NCI-H2227 treated with DMSO at 0.1 percent for 48 hours (cell line): ENCODE measurements at regions not wholly inside any gene's neighbourhood (a gene's known extent, or its start where the extent isn't known, plus 50 kb on each side); places are given as distances from the start of the nearest gene placed in this dataset.
A peak's percentile ranks its signal among the peaks of the same experiment; 100 is the strongest.
"Not testable (repeated sequence)": the region's sequence is repeated elsewhere in the genome, so short reads cannot be mapped to it uniquely, and the experiment has no call there.

Experiments
- DNase-seq: peaks from one replicate; lab custom pipeline; 2025; lab: John Stamatoyannopoulos, UW

DNA sequence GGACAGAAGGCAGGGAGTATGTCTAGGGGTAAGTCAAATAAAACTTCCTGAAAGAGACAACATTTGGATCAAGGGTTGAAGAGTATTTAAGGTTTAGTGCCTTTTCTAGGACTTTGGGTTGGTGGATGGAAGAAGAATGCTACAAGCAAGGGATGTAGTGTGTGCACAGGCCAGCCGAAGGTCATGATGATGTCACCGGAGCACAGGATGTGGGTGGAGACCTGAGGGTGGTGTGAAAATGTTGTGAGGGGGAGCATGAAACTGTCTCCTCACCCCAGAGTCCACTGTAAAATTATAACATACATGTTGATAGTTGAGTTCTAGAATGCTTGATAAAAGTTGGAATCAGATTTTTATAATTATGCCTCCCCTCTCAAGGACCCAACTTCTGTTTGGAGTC, 553.3 kb upstream of the SGCD start:
- DNase-seq: no peak

DNA sequence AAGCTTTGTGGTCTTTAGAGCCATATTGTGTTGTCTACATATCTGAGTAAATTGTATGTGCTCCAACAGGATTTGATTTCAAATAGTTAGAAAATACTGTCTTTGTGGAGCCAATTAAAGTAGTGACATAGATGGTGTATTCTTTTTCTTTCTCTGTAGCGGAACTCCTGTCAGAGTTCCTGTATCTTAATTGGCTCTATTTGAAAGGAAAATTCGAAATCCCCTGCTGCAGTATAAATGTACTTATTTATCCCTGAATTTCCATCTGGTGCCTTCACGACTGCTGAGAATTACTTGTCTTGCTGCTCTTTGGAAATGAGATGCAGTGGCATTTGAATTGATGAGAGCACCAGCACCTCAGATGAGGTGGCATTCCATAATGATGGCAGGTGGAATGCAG, 546.7 kb upstream of the SGCD start:
- DNase-seq: no peak

DNA sequence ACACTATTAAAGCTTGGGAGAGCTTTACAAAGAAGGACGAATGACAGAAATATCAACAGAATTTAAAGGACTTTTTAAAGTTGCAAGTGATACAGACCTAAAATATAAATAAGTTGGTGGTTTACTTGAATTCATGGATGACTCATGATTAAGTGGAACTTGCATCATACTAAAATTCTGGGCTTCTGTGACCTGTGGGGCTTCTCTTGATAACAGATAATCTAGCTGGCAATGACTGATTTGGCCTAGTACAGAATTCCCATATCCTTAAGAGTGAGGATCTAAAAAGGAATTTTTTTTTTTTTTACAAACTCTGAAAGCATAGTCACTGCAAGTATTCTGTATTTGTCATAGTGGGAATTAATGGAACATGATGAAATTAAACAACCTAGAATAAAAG, 543.7 kb upstream of the SGCD start:
- no peak for DNase-seq

DNA sequence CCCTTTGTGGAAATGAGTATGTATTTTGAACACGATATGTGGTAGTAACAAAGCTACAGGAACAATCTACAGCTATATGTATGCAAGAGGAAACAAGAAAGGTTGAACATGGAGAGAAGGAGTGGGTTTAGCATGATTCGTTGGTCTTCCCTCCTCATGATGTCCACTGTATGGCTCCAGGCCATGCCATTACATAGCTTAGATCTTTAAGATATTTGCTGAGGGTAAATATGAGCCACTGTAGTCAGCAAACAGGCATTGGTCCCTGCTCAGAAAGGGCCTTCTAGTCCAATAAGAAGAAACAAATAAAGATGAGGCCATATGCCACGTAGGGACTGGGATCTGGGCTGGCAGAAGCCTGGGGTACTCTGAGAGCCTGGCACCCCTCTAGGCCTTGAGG, 543.2 kb upstream of the SGCD start:
- DNase-seq: no peak

DNA sequence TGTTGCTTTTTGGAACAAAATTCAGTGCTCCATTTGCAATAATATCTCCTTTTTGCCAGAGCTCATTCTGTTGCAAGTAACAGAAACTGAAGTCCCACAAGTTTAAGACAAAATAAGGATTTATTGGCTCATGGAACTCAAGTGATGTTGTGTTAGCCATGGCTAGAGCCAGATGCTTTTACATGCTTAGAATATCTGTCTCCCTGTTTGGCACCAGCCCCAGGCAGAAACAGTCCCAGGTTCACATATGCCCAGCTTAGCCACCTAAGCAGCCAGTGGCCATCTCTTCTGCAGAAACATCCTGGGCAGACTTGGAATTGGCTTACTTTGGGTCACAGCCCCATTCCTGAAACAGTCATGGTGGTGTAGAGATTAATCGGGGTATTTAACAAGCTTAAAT, 540.9 kb upstream of the SGCD start:
- no peak for DNase-seq

DNA sequence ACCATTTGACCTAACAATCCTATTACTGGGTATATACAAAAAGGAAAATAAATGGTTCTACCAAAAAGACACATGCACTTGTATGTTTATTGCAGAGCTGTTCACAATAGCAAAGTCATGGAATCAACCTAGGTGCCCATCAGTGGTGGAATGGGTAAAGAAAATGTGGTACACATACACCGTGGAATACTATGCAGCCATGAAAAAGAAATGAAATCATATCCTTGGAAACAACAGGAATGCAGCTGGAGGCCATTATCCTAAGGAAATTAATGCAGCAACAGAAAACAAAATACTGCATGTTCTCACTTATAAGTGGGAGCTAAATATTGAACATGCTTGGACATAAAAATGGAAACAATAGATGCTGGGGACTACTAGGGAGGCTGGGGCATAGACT, 534.1 kb upstream of the SGCD start:
- no peak for DNase-seq

DNA sequence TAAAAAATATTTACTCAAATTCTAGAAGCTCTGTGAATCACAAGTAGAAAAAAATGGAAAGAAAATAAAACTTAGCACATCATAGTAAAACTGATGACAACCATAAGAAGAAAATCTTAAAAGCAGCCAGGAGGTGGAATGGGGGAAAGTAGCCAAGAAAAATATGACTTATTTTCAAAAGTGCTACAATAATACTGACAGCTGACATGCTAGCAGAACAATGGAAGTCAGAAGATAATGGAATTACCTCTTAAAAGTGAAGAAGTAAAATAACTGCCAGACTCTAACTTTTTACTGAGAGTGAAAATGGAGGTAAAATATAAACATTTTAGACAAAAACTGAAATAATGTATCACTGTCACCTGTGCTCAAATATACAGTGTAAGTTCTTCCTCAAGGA, 532.2 kb upstream of the SGCD start:
- DNase-seq: peak; percentile 0

DNA sequence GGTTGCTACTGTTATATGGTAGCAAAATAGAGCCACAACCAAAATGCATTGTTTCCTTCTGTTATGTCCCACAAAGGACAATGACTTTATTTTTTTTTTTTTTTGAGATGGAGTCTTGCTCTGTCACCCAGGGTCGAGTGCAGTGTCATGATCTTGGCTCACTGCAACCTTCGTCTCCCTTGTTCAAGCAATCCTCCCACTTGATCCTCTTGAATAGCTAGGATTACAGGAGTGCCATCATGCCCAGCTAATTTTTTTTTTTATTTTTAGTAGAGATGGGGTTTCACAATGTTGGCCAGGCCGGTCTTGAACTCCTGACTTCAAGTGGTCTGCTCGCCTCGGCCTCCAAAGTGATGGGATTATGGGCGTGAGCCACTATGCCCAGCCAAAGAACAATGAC, 527.7 kb upstream of the SGCD start:
- no peak for DNase-seq

DNA sequence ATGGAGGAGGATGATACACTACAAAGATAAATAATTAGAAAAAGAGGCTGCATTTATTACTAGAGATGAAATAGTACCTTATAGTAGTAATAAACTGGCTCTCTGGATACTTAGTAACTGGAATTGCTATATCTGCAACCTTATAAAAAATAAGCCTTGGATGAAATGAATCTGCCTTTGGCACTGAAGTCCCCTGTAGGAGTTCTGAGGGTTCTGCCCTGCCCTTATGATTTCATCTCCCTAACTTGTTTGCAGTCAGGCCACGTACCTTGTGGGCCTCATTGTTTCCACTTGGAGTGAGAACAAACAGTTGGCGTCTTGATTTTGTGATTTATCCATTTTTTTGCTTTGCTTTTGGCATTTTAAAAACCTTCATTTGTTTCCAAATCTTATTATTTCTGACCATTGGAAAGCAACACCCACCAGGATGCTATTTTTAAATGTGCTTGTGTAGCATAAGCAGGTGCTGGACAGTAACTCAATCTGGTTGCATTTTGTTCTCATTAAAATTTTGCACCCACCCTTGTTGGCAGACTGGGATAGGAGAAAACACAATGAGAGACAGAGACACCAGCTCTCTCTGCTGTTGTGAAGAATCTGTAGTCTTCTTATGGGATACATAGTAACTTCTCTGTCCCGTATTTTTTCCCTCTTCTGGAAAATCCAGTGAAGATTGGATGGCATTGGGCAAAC, 518.9 kb upstream of the SGCD start:
- DNase-seq: no peak

DNA sequence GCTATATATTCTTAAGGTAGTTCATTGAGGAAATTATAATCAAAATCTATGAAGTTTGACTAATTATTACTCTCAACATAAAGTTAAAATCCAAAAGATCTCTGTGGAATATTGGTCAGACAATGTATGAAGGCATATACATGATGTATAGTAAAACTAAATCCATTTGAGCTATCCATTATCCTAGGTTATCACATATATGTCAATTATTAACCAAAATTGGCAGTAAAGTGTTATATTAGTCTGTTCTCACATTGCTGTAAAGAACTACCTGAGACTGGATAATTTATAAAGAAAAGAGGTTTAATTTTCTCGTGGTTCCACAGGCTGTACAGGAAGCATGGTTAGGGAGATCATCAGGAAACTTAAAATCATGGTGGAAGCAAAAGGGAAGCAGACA, 511.7 kb upstream of the SGCD start:
- DNase-seq: no peak

DNA sequence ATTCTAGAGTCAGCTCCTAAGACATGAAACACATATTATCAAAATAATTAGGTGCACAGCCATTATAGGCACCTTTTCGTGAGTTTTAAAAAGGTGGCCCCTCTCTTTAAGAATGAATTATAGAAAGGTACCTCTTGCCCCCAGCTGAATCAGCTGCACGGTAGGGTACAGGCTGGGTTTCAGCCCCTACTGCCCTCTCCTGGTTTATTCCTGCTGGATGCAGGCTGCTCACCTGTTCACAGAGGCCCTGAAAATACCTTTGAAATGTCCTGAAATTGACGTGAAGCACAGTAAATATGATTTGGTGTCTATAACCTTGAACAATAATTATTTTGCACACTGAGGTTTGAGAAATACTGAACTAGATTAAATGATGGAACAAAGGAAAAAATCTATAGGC, 504.8 kb upstream of the SGCD start:
- DNase-seq: no peak

DNA sequence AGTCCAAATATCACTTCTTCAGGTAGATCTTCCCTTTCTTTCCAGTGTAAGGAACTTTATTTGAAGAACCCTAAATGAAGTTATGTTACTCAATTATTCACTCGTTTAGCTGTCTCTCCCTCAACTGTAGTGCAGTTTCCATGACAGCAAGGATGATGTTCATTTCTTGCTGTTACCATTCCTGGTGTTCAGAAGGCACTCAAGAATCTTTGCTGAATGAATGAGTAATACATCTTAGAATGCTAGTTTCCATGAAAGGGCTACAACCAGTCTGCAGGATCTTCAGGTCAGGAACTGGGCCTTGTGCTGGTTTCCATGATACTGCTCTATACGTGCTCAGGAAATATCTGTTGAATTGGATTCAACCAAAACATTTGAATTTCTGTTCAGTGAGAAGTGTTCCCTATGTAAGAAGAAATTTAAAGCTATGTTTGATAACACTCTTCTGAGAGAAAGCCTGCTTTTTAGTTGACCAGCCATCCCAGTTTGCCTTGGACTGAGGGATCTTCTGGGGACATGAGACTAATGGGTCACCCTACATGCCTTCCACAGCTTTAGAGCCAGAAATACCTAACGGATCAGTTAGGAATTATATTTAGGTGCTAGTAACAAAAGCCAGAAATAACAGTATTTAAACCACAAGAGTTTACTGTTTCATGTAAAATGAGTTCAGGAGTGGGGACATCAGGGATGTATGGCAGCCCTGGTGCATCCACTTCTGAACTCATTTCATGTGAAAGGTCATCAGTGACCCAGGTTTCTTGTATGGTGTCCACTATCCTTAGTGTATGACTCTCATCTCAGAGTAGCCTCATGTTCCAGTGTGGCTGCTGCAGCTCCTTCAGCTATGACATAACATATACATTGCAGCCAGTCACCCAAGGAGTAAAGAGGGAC, 500.1 kb upstream of the SGCD start:
- DNase-seq: no peak

DNA sequence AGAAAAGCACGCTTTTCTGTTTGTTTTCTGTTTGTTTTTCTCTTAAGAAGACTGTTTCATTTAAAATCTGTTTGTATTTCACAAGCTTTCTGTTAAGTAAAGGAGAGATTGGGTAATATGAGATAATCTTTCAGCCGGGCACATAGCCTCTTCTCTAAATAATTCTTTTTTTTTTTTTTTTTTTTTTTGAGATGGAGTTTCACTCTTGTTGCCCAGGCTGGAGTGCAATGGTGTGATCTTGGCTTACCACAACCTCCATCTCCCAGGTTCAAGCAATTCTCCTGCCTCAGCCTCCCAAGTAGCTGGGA, 499.5 kb upstream of the SGCD start:
- not testable (repeated sequence) for DNase-seq

DNA sequence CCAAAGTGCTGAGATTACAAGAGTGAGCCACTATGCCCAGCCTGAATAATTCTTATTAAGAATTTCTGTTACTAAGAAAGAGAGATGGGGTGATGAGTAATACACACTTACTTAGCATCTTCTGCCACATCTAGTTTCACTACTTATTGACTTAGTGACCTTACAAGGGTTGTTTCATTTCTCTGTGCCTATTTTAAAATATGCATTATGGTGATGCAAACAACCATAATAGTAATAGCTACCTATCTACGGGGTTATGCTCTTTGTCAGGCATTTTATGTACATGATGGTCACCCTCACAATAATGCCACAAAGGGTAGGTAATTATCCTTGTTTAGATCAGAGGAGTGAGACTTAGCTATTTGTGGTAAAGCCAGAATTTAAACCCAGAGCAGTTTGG, 499.0 kb upstream of the SGCD start:
- no peak for DNase-seq

DNA sequence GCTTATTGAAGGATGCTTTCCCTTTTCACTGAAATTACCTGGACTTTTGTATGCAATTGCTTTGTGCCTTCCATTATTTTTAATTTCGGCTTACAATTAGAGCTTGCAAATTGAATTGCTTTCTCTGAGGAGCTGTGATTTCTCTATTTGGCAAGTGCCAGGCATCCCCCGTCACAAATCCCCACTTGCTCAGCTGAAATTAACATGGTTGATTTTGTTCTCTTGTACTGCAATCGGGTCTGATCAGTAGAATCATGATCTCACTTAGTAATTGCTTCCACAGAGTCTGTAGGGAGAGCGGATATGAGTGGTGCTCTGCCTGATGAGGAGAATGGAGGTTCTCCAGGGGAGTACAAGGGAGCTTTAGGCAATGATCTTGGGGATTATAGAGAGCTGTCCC, 495.5 kb upstream of the SGCD start:
- DNase-seq: no peak

DNA sequence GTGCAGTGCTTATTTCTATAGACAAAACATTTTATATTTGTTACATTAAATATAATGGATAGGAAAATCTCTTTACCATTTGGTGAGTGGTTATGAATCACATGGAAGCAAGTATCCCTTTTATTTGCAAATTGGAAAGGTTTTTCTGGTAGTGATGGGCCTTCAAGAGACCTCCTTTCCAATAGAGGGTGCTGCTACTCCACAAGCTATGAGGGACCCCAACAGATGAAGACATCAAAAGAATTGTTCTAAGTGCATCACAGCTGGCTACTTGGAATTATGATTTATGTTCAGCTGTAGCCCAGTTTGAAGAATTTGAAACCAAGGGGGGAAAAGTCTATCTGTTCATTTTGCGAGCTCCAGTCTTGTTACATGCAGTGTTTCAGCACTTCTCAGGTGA, 493.7 kb upstream of the SGCD start:
- DNase-seq: no peak

DNA sequence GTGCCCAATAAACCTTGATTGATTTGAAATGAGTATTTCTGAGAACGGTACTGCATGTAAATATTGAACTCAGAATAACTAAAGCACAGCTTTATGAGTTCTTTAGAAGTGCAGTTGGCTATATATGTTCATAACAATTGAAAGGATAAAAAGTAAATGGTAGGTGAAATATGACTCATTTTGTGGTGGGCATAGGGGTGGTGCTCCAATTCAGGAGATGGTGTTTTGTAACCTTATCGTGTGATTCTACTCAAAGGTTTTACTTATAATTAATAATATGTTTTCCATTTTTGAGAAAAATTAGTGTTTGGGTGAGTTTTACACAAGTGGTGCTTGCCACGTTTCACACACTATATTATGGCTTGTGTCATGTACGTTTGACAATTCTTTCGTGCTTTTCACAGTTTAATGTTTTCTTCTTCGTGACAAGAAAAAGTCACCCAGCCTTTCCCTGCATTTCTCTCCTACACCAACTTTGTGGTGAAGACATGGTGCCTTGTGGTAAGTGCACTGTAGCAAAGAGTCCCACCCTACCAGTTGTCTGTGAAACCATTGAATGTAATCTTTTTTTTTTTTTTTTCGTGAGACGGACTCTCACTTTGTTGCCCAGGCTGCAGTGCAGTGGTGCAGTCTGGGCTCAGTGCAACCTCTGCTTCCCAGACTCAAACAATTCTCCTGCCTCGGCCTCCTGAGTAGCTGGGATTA, 492.5 kb upstream of the SGCD start:
- no peak for DNase-seq

DNA sequence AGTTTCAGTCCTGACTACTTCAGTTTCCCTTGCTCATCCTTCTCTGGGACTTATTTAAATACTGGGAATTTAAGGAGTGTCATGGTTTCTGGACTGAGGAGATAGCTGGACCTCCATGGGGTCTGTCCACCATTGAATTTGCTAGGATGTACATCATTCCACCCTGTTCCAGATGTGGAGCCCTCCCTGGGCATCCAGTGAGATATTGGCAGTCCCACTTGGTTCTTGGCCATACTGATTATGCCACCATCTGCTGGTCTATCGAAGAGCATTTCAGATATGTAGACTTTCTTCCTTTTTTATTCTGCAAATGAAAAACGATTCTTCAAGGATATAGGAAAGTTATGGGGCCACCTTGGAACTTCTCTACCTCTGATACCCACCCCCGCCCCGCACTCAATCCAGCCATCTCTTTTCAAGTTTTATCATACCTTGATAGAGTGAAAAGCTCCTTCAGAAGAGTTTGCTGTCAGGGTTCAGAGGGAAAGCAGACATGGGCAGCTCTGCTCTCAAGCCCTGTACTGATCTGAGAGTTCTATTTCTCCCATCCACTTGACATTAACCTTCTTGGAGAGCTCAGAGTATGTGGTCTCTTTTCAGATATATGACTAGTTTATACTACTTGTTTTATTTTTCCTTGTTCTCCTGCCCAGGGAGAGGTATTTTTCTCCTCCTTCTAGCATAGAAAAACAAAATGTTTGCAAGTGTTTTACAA, 490.7 kb upstream of the SGCD start:
- DNase-seq: no peak

DNA sequence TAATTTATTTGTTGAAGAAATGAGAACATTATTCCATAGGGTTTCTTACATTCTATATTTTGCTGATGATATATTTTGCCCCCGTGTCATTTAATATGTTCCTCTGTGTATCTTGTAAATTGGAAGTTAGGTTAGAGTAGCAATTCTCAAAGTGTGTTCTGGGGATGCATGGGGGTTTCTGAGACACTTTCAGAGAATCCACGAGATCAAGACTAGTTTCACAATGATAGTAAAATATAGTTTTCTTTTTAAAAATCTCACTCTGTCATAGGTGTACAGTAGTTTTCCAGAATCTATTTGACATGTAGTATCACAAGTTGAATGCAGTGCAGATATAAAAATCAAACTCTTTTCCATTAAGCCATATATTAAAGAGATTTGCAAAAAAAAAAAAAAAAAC, 488.6 kb upstream of the SGCD start:
- no peak for DNase-seq

DNA sequence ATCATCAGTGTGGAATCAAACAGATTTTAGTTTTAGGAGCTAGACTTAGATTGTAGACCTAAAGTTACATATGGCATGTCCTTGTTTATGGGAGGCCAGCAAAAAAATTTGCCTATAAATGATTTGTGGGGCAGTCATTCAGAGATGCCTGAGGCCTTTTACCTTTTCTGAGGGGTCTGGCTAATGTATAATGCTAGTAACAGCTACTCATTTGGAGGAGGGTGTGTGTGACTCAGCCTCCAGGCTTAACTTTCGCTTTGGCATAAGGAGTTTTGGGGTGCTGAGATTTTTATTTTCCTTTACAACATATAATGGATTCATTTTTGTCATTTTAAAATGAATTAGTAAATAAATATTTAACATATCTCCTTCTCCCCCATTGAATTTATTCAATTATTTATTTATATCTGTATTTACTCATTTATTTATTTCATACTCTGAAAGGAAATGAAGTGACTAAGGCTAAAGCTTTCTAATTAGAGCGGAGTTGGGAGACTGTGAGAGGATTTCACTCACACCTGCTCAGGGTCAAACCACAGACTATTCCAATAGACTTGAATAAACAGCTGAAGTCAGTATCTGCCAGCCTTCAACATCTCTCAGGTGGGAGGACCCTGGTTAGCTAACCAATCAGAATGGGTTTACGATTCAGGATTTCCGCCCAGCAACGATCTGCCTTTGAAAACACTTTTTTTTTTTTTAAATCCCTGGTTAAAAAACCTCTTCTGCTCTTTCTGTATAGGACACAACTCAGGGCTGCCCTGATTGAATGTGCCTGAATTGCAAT, 487.5 kb upstream of the SGCD start:
- DNase-seq: no peak

DNA sequence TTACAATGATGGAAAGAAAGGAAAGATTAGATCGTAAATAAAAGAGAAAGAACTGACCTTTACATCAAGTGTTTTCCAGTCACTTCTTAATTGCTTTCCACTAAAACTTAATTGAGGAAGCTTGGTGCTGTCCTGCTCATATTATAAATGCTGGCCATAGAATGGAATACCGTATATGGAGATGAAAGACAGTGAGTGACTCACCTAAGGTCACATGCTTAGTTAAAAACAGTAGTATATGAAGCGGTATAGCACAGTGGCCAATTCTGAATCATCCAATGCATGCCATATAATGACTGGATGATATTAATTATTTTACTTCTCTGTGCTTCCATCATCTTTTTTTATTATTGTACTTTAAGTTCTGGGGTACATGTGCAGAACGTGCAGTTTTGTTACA, 482.4 kb upstream of the SGCD start:
- no peak for DNase-seq

DNA sequence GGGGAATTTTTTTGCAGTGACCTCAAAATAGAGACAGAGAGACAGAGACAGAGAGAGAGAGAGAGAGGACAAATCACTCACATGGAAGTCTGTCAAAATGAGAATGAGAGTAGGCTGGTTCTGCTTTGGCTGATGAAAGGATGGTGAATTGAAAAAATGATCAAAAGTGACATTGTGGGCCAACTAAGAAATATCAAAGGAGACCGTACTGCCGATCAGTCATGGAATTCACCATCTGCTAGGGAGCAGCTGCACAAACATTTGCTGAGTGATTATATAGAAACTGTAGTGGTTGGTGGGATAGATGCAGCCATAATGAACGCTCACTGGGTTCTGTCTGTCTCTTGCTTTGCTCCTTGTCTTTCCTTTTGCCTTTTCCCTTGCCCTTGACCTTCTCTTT, 476.6 kb upstream of the SGCD start:
- DNase-seq: peak; percentile 15
